ENCODE measurements at regions not wholly inside any gene's neighbourhood (a gene's known extent, or its start where the extent isn't known, plus 50 kb on each side); places are given as distances from the start of the nearest gene placed in this dataset.

DNA sequence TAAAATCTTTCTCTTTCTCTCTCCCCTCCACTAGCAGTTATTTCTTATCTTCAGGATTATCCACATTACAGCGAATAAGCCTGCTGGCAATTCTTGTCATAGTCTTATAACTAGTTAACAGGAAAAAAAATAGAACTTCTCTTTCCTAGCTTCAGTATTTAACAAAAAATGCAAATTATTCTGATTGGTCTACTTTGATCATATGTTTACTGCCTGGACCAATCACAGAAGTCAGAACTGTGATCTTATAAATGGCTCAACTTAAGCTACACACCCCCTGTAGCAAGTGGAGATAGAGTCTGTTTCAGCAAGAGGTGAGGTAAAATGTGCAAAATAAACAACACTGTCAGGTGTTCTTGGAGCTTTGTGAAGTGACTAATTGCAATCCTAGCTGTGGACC lies 389.4 kb upstream of the TUSC1 start:
- 76 to 92% methylated on average over 1 of the region's 1 CpG for WGBS, 2 donors

DNA sequence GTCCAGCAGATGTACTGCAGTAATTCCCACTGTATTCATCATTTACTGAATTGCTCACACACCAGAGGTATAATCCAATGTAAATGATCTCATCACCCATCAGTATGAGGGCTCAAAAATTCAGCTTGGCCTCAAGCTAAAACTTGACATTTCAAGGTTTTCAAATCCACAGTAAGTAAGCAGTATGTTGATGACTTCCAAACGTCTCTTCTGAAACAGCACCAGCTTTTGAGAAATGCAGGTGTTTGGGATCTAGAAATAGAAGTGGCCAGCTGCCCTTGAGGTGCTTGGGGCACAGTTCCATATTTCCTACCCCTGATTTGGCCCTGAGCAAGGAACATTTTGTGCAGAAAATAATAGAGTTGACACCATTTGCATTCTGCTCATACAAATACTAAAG lies 388.0 kb upstream of the TUSC1 start:
- intact Hi-C loops (cut with DNase I; ENCODE audit: low total_unique reads) = no loop called here

More for the DNA sequence above, 389.4 kb upstream of the TUSC1 start:
- Histone ChIP-seq H3K4me1 (no peaks in the 10 kb centered on the region), H3K27me3 (no peaks in the 10 kb centered on the region), H3K36me3 (ENCODE audit: low read depth, missing control alignments) (no peaks in the 10 kb centered on the region), H3K27ac (no peak overlapping the region), H3K9me3 (no peaks in the 10 kb centered on the region), H3K4me3 (no peak overlapping the region)
- no peak for TF ChIP-seq POLR2A (IDR thresholded peaks at IDR 0.05)
- TF ChIP-seq, protein P1, sequence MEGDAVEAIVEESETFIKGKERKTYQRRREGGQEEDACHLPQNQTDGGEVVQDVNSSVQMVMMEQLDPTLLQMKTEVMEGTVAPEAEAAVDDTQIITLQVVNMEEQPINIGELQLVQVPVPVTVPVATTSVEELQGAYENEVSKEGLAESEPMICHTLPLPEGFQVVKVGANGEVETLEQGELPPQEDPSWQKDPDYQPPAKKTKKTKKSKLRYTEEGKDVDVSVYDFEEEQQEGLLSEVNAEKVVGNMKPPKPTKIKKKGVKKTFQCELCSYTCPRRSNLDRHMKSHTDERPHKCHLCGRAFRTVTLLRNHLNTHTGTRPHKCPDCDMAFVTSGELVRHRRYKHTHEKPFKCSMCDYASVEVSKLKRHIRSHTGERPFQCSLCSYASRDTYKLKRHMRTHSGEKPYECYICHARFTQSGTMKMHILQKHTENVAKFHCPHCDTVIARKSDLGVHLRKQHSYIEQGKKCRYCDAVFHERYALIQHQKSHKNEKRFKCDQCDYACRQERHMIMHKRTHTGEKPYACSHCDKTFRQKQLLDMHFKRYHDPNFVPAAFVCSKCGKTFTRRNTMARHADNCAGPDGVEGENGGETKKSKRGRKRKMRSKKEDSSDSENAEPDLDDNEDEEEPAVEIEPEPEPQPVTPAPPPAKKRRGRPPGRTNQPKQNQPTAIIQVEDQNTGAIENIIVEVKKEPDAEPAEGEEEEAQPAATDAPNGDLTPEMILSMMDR (IDR thresholded peaks at IDR 0.05) = no peak
- no peak for DNase-seq
- intact Hi-C loops (cut with DNase I; ENCODE audit: low total_unique reads) = no loop called here

DNA sequence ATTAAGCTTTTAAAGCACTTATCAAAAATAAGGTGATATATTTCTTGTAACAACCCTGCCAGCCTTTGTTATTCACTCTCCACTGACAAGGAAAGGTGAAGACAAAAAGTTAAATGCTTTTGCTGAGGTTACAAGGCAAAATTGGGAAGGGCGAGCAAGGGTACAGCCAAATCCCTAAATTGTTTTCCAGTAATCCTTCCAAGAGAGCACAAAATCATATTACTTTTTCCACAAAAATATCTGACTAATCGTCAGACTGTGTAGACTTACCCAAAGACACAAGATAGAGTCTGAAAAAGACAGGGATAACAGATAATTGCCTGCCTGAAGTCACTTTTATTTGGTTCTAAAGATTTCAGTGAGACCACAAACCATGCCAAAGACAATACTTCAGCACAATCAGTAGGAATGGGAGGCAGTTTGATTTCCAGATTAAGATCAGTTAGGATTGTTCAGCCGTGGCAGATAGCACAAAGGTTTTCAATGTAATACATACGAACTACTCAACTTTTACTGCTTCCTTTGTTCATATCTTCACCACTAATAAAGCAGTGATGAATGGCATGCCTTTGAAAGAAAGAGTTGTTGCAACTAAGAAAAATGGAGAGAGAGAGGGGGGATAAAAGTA lies 383.8 kb upstream of the TUSC1 start:
- WGBS, 2 donors = 52 to 56% methylated on average over 4 of the region's 4 CpGs
- no peaks in the 10 kb centered on the region for H3K9me3 ChIP-seq

More for the DNA sequence above, 388.0 kb upstream of the TUSC1 start:
- H3K4me3 ChIP-seq = no peak overlapping the region
- TF ChIP-seq, protein P1 (IDR thresholded peaks at IDR 0.05) = no peak
- no peak for TF ChIP-seq POLR2A (IDR thresholded peaks at IDR 0.05)
- WGBS, 2 donors = 25 to 42% methylated on average over 1 of the region's 1 CpG
- H3K27ac ChIP-seq = no peak overlapping the region
- H3K4me1 ChIP-seq = no peaks in the 10 kb centered on the region
- no peak for DNase-seq
- no peaks in the 10 kb centered on the region for H3K36me3 ChIP-seq (ENCODE audit: low read depth, missing control alignments)
- H3K9me3 ChIP-seq = no peaks in the 10 kb centered on the region
- no peaks in the 10 kb centered on the region for H3K27me3 ChIP-seq

DNA sequence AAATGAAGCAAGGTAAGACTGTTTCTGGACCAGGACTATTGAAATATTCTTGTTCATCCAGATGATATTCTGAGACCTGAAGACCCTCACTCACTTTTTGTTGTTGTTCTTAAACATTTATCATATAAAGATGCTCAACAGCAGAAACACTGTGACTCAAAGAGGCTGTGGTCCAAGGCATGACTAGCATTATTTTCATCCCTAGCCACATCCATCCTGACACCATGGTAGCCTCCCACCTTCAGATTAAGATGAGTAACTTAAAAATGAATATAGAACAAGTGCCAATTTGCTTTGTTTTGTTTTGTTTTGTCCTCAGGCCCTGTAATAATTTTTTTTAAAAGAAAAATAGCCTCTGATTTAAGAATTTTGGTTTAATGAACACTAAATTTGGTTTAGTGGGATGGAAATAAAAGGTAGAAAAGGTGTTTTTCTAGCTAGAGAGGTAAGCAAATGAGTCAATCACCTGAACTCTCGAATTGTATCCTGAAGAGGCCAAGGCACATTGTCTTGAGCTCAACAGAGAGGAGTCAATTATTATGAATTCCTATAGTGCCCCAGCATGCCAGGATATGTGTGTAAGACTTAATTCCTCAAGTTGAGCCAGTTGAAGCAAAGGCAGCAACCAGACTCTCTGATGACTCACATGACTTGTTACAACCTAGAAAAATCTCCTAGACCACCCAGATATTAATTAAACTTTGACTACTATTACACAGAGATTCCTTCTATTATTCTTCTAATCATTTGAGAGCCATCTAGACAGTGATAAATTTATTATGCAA lies 380.1 kb upstream of the TUSC1 start:
- DNase-seq = no peak
- TF ChIP-seq, protein P1 (IDR thresholded peaks at IDR 0.05) = no peak
- no peak for TF ChIP-seq POLR2A (IDR thresholded peaks at IDR 0.05)
- Histone ChIP-seq H3K27me3 (no peaks in the 10 kb centered on the region), H3K27ac (no peak overlapping the region), H3K4me1 (no peaks in the 10 kb centered on the region), H3K9me3 (no peaks in the 10 kb centered on the region), H3K4me3 (no peak overlapping the region), H3K36me3 (ENCODE audit: low read depth, missing control alignments) (no peaks in the 10 kb centered on the region)
- WGBS, 2 donors = 77% methylated on average over 1 of the region's 1 CpG
- intact Hi-C loops (cut with DNase I; ENCODE audit: low total_unique reads) = no loop called here

More for the DNA sequence above, 383.8 kb upstream of the TUSC1 start:
- Histone ChIP-seq H3K27me3 (no peaks in the 10 kb centered on the region), H3K27ac (no peak overlapping the region), H3K4me3 (no peak overlapping the region), H3K36me3 (ENCODE audit: low read depth, missing control alignments) (no peaks in the 10 kb centered on the region), H3K4me1 (no peaks in the 10 kb centered on the region)
- no peak for DNase-seq
- intact Hi-C loops (cut with DNase I; ENCODE audit: low total_unique reads) = no loop called here
- TF ChIP-seq POLR2A (IDR thresholded peaks at IDR 0.05) = no peak
- TF ChIP-seq, protein P1 (IDR thresholded peaks at IDR 0.05) = no peak

All from testis (tissue), 2 donors.